ENCODE measurements at regions not wholly inside any gene's neighbourhood (a gene's known extent, or its start where the extent isn't known, plus 50 kb on each side); places are given as distances from the start of the nearest gene placed in this dataset.
"Not testable (repeated sequence)": the region's sequence is repeated elsewhere in the genome, so short reads cannot be mapped to it uniquely, and the experiment has no call there.

- no peak for DNase-seq (ENCODE audit: low read depth)
Observed at GRCh38 chr14:39665075-39665475, 232.8 kb upstream of the FBXO33 start.

- no peak for DNase-seq (ENCODE audit: low read depth)
Observed at GRCh38 chr14:39664646-39665045, 232.4 kb upstream of the FBXO33 start.

GRCh38 chr14:39641224-39641623 is 209.0 kb upstream of the FBXO33 start:
- DNase-seq (ENCODE audit: low read depth), result no peak

DNA sequence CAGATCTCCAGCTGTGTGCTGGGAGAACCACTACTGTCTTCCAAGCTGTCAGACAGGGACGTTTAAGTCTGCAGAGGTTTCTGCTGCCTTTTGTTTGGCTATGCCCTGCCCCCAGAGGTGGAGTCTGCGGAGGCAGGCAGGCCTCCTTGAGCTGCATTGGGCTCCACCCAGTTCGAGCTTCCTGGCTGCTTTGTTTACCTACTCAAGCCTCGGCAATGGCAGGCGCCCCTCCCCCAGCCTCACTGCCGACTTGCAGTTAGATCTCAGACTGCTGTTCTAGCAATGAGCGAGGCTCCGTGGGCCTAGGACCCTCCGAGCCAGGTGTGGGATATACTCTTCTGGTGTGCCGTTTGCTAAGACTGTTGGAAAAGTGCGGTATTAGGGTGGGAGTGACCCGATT is 206.8 kb upstream of the FBXO33 start:
- DNase-seq (ENCODE audit: low read depth), result not testable (repeated sequence)

GRCh38 chr14:39628087-39628486 is 195.9 kb upstream of the FBXO33 start:
- DNase-seq (ENCODE audit: low read depth), result no peak

GRCh38 chr14:39626589-39627576 is 194.7 kb upstream of the FBXO33 start:
- DNase-seq (ENCODE audit: low read depth), result no peak

- no peak for DNase-seq (ENCODE audit: low read depth)
Observed at GRCh38 chr14:39621678-39622077, 189.4 kb upstream of the FBXO33 start.

DNA sequence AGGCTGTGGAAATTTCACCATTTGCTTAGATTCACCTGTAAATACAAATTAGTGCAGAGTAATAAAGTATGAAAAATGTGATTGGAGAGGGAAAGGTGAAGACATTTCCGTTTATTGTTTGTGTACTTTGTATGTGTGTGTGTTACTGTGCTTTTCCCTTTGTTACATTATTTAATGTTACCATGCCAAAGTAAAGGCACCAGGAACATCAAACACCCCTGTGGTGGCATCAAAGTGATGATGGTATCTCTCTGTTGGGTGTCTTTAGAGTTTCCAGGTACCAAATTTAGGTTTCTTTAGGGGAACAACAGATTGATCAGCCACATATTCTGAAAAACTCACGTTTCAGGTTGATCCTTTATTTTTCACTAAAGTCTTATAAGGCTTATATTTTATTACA is 189.0 kb upstream of the FBXO33 start:
- DNase-seq (ENCODE audit: low read depth), result no peak

DNA sequence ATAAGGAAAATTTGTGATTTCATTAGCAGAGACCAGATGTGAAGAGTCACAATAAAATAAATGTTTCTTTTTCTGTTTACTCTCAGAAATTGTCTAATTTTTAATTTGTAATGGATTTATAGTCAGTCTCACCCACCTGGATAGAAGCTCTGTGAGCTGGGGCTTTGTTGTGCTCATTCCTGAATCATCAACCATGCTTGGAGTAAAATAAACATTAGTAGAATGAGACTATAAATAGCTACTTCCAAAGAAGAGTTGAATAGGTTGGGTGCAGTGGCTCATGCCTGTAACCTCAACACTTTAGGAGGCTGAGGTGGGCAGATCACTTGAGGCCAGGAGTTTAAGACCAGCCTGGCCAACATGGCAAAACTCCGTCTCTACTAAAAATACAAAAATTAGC is 185.3 kb upstream of the FBXO33 start:
- no peak for DNase-seq (ENCODE audit: low read depth)

DNA sequence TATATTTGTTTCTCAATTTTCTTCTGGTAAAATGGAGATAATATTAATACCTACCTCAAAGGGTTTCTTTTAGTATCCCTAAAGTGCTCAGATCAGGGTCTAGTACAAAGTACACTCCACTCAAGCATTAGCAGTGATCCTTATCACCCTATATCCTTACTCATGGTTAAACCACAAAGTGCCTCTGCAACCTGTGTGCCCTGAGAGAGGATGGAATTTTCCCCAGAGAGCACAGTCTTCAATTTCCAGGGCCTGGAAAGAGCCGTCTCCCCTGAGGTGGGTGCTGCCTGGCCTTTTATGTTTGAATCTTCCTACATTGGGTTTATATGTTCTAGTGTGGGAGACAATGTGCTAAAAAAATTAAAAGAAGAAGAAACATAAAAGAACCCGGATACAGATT is 183.1 kb upstream of the FBXO33 start:
- DNase-seq (ENCODE audit: low read depth), result no peak

DNA sequence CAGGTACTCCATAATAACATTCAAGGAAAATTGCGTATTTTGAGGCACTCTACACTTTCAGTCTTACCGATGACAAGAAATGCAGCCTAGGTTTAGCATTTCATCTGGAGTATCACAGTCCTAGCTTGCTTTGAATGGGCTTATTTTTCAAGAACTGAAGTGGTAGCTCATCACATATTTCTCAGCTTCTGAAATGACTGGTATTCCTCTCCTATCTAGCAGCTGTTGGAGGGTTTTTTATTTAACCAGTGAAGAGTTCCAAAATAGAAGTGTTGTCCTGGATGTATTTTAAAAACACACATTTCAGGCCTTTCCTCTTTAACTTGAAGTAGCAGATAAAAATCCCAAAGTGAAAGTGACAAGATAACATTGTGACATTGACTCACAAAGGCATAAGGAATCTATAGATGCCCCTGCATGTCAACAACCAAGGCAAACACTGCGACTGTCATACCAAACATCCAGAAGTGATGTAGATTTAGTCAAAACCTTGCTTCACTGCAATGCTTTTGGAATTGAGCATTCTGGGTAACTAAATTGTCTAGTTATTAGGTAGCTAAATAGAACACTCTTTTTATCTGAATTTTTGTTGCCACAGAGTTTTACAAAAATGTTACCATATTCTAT is 182.2 kb upstream of the FBXO33 start:
- no peak for DNase-seq (ENCODE audit: low read depth)

GRCh38 chr14:39609119-39609518 is 176.9 kb upstream of the FBXO33 start:
- no peak for DNase-seq (ENCODE audit: low read depth)

DNA sequence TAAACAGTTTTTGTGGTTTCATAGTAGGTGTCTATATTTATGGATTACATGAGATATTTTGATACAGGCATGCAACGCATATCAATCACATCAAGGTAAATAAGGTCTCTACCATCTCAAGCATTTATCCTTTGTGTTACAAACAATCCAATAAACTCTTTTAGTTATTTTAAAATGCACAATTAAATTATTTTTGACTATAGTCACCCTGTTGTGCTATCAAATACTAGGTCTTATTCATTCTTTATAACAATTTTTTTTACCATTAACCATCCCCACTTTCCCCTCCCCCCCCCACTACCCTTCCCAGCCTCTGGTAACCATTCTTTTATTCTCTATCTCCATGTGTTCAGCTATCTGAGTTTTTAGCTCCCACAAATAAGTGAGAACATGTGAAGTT is 175.7 kb upstream of the FBXO33 start:
- no peak for DNase-seq (ENCODE audit: low read depth)

DNA sequence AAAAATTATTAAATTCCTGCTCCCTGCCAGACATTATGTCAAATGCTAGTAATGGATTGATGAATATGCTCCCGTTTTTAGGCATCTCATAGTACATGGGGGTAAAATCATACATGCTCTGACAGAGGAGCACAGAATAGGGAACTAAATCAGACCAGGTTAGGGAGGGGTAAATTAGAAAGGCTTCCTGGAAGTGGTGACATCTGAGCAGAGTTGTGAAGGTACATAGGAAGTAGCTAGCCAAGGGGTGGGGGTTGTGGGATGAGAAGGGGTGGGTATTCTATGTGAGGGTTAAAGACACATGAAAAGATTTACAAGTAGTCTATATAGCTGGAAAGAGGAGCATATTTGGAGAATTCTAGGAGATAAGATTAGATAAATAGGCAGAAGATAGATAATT is 171.7 kb upstream of the FBXO33 start:
- no peak for DNase-seq (ENCODE audit: low read depth)

GRCh38 chr14:39593377-39593776 is 161.1 kb upstream of the FBXO33 start:
- DNase-seq (ENCODE audit: low read depth), result no peak

- DNase-seq (ENCODE audit: low read depth), result no peak
Observed at GRCh38 chr14:39592116-39592789, 160.0 kb upstream of the FBXO33 start.

GRCh38 chr14:39589882-39590281 is 157.6 kb upstream of the FBXO33 start:
- DNase-seq (ENCODE audit: low read depth), result not testable (repeated sequence)

- no peak for DNase-seq (ENCODE audit: low read depth)
Observed at GRCh38 chr14:39582028-39582654, 149.9 kb upstream of the FBXO33 start.

DNA sequence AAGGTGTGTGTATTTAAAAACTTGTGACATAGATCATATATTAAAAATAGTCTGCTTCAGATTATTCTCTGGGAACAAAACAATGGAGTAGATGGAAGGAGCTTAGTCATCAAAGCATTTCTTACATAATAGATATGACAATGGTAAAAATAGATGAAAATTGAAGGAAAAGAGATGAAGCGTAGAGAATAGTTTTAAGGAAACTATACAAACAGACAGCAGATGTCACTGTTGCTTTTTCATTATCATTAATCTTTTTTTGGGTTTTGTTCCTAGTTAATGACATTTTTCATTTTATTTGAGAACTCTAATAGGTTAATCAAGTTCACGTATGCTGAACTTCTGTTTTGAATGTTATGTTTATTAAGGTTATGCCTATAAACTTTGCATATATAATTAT is 149.2 kb upstream of the FBXO33 start:
- no peak for DNase-seq (ENCODE audit: low read depth)

DNA sequence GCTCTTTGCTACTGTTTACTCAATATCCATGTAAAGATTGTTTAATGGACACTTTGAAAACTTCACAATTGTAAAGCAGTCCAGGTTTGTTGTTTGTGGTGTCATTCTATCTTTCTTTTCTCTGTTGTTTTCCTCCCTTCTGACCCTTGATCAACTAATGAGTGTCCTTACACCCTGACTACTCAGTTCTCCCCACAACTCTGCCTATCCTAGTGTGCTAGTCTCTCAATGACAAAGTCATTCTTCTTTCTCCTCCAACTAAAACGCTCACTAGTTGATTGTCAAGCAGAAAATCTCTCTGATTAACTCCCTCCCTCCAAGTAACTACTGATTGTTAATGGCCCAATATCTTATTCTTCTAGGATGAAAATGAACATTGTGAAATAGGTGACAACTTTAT is 148.5 kb upstream of the FBXO33 start:
- DNase-seq (ENCODE audit: low read depth), result no peak

GRCh38 chr14:39576736-39577135 is 144.5 kb upstream of the FBXO33 start:
- DNase-seq (ENCODE audit: low read depth), result no peak

DNA sequence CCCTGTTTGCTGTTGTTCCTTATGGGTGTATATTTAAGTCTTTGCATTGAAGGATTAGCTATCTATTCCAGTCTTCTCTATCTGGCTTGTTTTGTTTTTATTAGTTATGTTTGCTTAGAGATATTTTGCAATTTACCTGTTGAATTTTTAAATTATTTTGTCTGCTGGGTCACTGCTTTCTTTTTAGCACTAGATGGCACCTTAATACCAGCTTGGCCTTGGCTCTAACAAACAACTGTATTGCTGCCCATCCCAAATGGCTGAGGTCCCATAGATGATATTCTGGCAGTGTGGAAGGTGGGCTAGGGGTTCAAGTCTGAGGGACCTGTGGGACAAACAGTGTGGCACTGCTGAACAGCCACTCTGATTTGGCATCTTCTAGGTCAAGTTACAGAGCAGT is 144.0 kb upstream of the FBXO33 start:
- no peak for DNase-seq (ENCODE audit: low read depth)

All from fibroblast of the conjunctiva (primary cell).